ENCODE measurements at regions not wholly inside any gene's neighbourhood (a gene's known extent, or its start where the extent isn't known, plus 50 kb on each side); places are given as distances from the start of the nearest gene placed in this dataset.

DNA sequence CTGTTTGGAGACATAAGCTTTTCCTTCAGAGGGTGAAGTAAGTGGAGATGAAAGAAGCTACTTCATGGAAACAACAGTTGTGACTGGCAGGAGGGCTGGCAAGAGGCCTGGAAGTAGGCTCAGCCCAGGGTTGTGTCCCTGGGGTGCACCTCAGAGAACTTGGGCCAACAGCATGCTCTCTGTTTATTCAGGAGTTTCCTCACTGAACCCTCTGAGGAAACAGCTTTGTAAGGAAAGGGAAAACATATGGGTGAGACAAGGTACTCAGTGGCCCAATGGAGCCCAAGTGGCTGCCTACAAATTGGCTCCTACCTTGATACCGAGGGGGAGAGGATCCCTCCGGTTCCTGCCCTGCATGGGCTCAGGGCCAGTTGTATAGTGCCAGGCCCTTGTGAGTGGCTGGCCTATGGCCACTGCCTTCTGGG, 115.5 kb upstream of the ITGA6 start:
- no peak for TF ChIP-seq EZH2 (IDR thresholded peaks at IDR 0.05; ENCODE audit: borderline replicate concordance, low read depth, low read length, severe bottlenecking)
- TF ChIP-seq, protein P1, sequence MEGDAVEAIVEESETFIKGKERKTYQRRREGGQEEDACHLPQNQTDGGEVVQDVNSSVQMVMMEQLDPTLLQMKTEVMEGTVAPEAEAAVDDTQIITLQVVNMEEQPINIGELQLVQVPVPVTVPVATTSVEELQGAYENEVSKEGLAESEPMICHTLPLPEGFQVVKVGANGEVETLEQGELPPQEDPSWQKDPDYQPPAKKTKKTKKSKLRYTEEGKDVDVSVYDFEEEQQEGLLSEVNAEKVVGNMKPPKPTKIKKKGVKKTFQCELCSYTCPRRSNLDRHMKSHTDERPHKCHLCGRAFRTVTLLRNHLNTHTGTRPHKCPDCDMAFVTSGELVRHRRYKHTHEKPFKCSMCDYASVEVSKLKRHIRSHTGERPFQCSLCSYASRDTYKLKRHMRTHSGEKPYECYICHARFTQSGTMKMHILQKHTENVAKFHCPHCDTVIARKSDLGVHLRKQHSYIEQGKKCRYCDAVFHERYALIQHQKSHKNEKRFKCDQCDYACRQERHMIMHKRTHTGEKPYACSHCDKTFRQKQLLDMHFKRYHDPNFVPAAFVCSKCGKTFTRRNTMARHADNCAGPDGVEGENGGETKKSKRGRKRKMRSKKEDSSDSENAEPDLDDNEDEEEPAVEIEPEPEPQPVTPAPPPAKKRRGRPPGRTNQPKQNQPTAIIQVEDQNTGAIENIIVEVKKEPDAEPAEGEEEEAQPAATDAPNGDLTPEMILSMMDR (IDR thresholded peaks at IDR 0.05; ENCODE audit: borderline replicate concordance, extremely low read depth, low read length, poor library complexity, severe bottlenecking), result no peak
